ENCODE measurements at regions not wholly inside any gene's neighbourhood (a gene's known extent, or its start where the extent isn't known, plus 50 kb on each side); places are given as distances from the start of the nearest gene placed in this dataset.

DNA sequence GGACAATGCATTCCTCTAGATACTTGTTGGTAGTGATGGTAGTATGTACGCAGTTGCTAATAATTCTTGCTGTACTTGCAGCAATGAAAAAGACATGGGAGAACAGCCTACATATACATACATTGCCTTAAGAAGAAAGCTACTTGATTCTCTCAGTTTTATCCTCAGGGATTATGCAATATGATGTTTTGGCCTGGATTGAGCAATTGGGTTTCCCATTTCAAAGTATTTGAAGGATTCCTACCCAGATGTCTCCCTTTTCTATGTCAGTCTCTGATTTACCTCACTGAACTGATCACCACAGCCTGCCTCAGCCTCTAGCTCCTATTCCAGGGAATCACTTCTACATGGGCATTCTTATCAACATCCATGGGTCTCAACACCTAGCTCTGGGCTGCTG lies 210.1 kb upstream of the CDH10 start:
- Histone ChIP-seq H3K27ac (replicated peaks) (no peak overlapping the region), H3K27me3 (ENCODE audit: low read depth) (no peaks in the 10 kb centered on the region), H3K4me1 (no peaks in the 10 kb centered on the region), H3K4me3 (no peak overlapping the region), H3K9me3 (replicated peaks) (peaks cover 11% of the 10 kb centered on the region), H3K36me3 (no peaks in the 10 kb centered on the region)
- no peak for TF ChIP-seq CTCF (IDR thresholded peaks at IDR 0.05; ENCODE audit: borderline replicate concordance)
- no peak for DNase-seq
- intact Hi-C loops (cut with micrococcal nuclease), result no loop called here

DNA sequence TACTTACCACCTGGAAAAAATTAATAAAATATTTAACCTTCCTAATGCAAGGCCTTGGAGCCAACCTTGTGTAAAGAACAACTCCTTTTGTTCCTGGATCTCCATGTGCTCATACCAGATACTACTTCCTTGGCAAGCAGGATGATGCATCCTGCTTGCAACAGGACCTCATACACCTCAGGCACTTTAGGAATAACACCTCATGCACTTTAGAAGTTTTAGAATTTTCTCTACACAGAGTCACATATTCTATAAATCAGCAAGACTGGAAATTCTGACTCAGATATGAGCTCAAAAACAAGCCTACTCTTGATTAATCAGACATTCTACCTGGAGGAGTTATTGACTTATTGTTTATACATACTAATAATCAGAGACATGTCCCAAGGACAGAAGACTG lies 209.6 kb upstream of the CDH10 start:
- Histone ChIP-seq H3K4me3 (no peak overlapping the region), H3K36me3 (no peaks in the 10 kb centered on the region), H3K9me3 (replicated peaks) (peaks cover 13% of the 10 kb centered on the region), H3K4me1 (no peaks in the 10 kb centered on the region), H3K27ac (replicated peaks) (no peak overlapping the region), H3K27me3 (ENCODE audit: low read depth) (no peaks in the 10 kb centered on the region)
- DNase-seq, result no peak
- TF ChIP-seq CTCF (IDR thresholded peaks at IDR 0.05; ENCODE audit: borderline replicate concordance), result no peak
- intact Hi-C loops (cut with micrococcal nuclease), result no loop called here

GRCh38 chr5:24850926-24851486 lies 206.2 kb upstream of the CDH10 start:
- no peak overlapping the region for H3K4me3 ChIP-seq
- TF ChIP-seq CTCF (IDR thresholded peaks at IDR 0.05; ENCODE audit: borderline replicate concordance), result no peak
- no peak overlapping the region for H3K27ac ChIP-seq (replicated peaks)
- DNase-seq, result no peak
- intact Hi-C loops (cut with micrococcal nuclease), result no loop called here
- H3K9me3 ChIP-seq (replicated peaks), result peaks cover 26% of the 10 kb centered on the region
- H3K4me1 ChIP-seq, result no peaks in the 10 kb centered on the region
- H3K27me3 ChIP-seq (ENCODE audit: low read depth), result no peaks in the 10 kb centered on the region
- no peaks in the 10 kb centered on the region for H3K36me3 ChIP-seq

DNA sequence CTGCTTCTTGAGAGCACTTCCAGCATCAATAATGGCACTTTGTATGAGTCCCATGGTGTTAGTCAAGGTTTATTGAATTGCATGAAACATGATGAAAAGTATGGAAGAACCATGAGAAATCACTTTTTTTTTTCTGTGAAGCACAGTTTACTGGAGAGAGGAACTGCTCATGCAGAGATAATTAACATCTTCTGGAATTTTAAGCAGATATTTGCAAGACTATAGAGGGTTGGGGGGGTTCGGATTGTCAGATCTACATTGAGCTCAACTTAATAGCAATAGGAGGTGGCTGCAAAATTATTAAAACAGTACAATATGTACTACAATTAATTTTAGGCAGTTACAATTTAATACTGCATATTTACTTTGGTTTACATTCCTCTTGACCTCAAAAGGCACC lies 204.4 kb upstream of the CDH10 start:
- intact Hi-C loops (cut with micrococcal nuclease), result no loop called here
- no peak overlapping the region for H3K27ac ChIP-seq (replicated peaks)
- TF ChIP-seq CTCF (IDR thresholded peaks at IDR 0.05; ENCODE audit: borderline replicate concordance), result no peak
- H3K27me3 ChIP-seq (ENCODE audit: low read depth), result no peaks in the 10 kb centered on the region
- no peaks in the 10 kb centered on the region for H3K36me3 ChIP-seq
- no peak for DNase-seq
- H3K4me3 ChIP-seq, result no peak overlapping the region
- H3K4me1 ChIP-seq, result no peaks in the 10 kb centered on the region
- H3K9me3 ChIP-seq (replicated peaks), result peaks cover 19% of the 10 kb centered on the region

- no peaks in the 10 kb centered on the region for H3K36me3 ChIP-seq
- H3K4me1 ChIP-seq, result no peaks in the 10 kb centered on the region
- H3K27me3 ChIP-seq (ENCODE audit: low read depth), result no peaks in the 10 kb centered on the region
- intact Hi-C loops (cut with micrococcal nuclease), result no loop called here
- H3K27ac ChIP-seq (replicated peaks), result no peak overlapping the region
- no peak for DNase-seq
- no peak overlapping the region for H3K4me3 ChIP-seq
- peaks cover 29% of the 10 kb centered on the region for H3K9me3 ChIP-seq (replicated peaks)
- TF ChIP-seq CTCF (IDR thresholded peaks at IDR 0.05; ENCODE audit: borderline replicate concordance), result no peak
These were observed 187.2 kb upstream of the CDH10 start for GRCh38 chr5:24831989-24832388.

Data from left ventricle myocardium inferior (tissue), 1 donor.